ENCODE measurements at regions not wholly inside any gene's neighbourhood (a gene's known extent, or its start where the extent isn't known, plus 50 kb on each side); places are given as distances from the start of the nearest gene placed in this dataset.

- no peak overlapping the region for H3K27ac ChIP-seq (ENCODE audit: low read depth in 1 of 2, low read length in 1 of 2)
- H3K9me3 ChIP-seq (ENCODE audit: control insufficient read depth in 2 of 2, insufficient read depth in 1 of 2, low read length in 1 of 2), result peaks cover 0 to 4% of the 10 kb centered on the region in 2 donors
- H3K36me3 ChIP-seq (ENCODE audit: control insufficient read depth in 2 of 2, insufficient read depth in 2 of 2, low read length in 1 of 2), result no peaks in the 10 kb centered on the region
- no peaks in the 10 kb centered on the region for H3K4me1 ChIP-seq (ENCODE audit: control insufficient read depth in 2 of 2, insufficient read depth in 2 of 2, low read length in 2 of 2)
- no peaks in the 10 kb centered on the region for H3K27me3 ChIP-seq (ENCODE audit: control insufficient read depth in 2 of 2, insufficient read depth in 1 of 2, low read length in 1 of 2)
- no peak for DNase-seq (ENCODE audit: low read depth in 6 of 9, low spot score in 9 of 9)
- H3K4me3 ChIP-seq (ENCODE audit: low read length in 2 of 2), result no peak overlapping the region
- WGBS, result 94% methylated on average over 2 of the region's 2 CpGs
Measured at GRCh38 chr2:215851082-215851481, 162.3 kb downstream of the MREG start.

- Histone ChIP-seq H3K27me3 (ENCODE audit: control insufficient read depth in 2 of 2, insufficient read depth in 1 of 2, low read length in 1 of 2) (no peaks in the 10 kb centered on the region), H3K36me3 (ENCODE audit: control insufficient read depth in 2 of 2, insufficient read depth in 2 of 2, low read length in 1 of 2) (no peaks in the 10 kb centered on the region), H3K9me3 (ENCODE audit: control insufficient read depth in 2 of 2, insufficient read depth in 1 of 2, low read length in 1 of 2) (peaks cover 0 to 4% of the 10 kb centered on the region in 2 donors), H3K4me3 (ENCODE audit: low read length in 2 of 2) (no peak overlapping the region), H3K27ac (ENCODE audit: low read depth in 1 of 2, low read length in 1 of 2) (no peak overlapping the region), H3K4me1 (ENCODE audit: control insufficient read depth in 2 of 2, insufficient read depth in 2 of 2, low read length in 2 of 2) (no peaks in the 10 kb centered on the region)
- 96% methylated on average over 4 of the region's 4 CpGs for whole genome bisulfite sequencing
- no peak for DNase-seq (ENCODE audit: low read depth in 6 of 9, low spot score in 9 of 9)
Measured at GRCh38 chr2:215850380-215850779, 163.0 kb downstream of the MREG start.

- H3K27ac ChIP-seq (ENCODE audit: low read depth in 1 of 2, low read length in 1 of 2), result no peak overlapping the region
- peaks cover 0 to 4% of the 10 kb centered on the region in 2 donors for H3K9me3 ChIP-seq (ENCODE audit: control insufficient read depth in 2 of 2, insufficient read depth in 1 of 2, low read length in 1 of 2)
- no peaks in the 10 kb centered on the region for H3K27me3 ChIP-seq (ENCODE audit: control insufficient read depth in 2 of 2, insufficient read depth in 1 of 2, low read length in 1 of 2)
- H3K4me3 ChIP-seq (ENCODE audit: low read length in 2 of 2), result no peak overlapping the region
- 97% methylated on average over 6 of the region's 6 CpGs for WGBS
- H3K36me3 ChIP-seq (ENCODE audit: control insufficient read depth in 2 of 2, insufficient read depth in 2 of 2, low read length in 1 of 2), result no peaks in the 10 kb centered on the region
- DNase-seq (ENCODE audit: low read depth in 6 of 9, low spot score in 9 of 9), result no peak
- H3K4me1 ChIP-seq (ENCODE audit: control insufficient read depth in 2 of 2, insufficient read depth in 2 of 2, low read length in 2 of 2), result no peaks in the 10 kb centered on the region
Measured at GRCh38 chr2:215849771-215850170, 163.6 kb downstream of the MREG start.

- DNase-seq (ENCODE audit: low read depth in 6 of 9, low spot score in 9 of 9), result no peak
- no peak overlapping the region for H3K4me3 ChIP-seq (ENCODE audit: low read length in 2 of 2)
- no peaks in the 10 kb centered on the region for H3K36me3 ChIP-seq (ENCODE audit: control insufficient read depth in 2 of 2, insufficient read depth in 2 of 2, low read length in 1 of 2)
- 95% methylated on average over 2 of the region's 2 CpGs for WGBS
- no peaks in the 10 kb centered on the region for H3K9me3 ChIP-seq (ENCODE audit: control insufficient read depth in 2 of 2, insufficient read depth in 1 of 2, low read length in 1 of 2)
- H3K27me3 ChIP-seq (ENCODE audit: control insufficient read depth in 2 of 2, insufficient read depth in 1 of 2, low read length in 1 of 2), result no peaks in the 10 kb centered on the region
- no peak overlapping the region for H3K27ac ChIP-seq (ENCODE audit: low read depth in 1 of 2, low read length in 1 of 2)
- H3K4me1 ChIP-seq (ENCODE audit: control insufficient read depth in 2 of 2, insufficient read depth in 2 of 2, low read length in 2 of 2), result no peaks in the 10 kb centered on the region
Measured at GRCh38 chr2:215848698-215849097, 164.7 kb downstream of the MREG start.

- Histone ChIP-seq H3K27me3 (ENCODE audit: control insufficient read depth in 2 of 2, insufficient read depth in 1 of 2, low read length in 1 of 2) (no peaks in the 10 kb centered on the region), H3K4me3 (ENCODE audit: low read length in 2 of 2) (no peak overlapping the region), H3K36me3 (ENCODE audit: control insufficient read depth in 2 of 2, insufficient read depth in 2 of 2, low read length in 1 of 2) (no peaks in the 10 kb centered on the region), H3K27ac (ENCODE audit: low read depth in 1 of 2, low read length in 1 of 2) (no peak overlapping the region), H3K9me3 (ENCODE audit: control insufficient read depth in 2 of 2, insufficient read depth in 1 of 2, low read length in 1 of 2) (no peaks in the 10 kb centered on the region), H3K4me1 (ENCODE audit: control insufficient read depth in 2 of 2, insufficient read depth in 2 of 2, low read length in 2 of 2) (no peaks in the 10 kb centered on the region)
- no peak for DNase-seq (ENCODE audit: low read depth in 6 of 9, low spot score in 9 of 9)
- 98% methylated on average over 3 of the region's 3 CpGs for whole genome bisulfite sequencing
Measured at GRCh38 chr2:215848146-215848545, 165.2 kb downstream of the MREG start.

DNA sequence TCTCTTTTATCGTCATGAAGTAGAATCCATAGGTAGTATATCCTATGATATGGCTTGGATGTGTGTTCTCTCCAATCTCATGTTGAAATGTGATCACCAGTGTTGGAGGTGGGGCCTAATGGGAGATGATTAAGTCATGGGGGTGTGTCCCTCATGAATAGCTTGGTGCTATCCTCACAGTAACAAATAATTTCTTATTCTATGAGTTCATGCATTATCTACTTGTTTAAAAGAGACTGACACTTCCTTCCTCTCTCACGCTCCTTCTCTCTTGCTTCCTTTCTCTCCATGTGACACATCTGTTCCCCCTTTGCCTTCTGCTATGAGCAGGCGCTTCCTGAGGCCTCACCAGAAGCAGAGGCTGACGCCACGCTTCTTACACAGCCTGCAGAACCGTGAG is 165.6 kb downstream of the MREG start:
- no peak for DNase-seq (ENCODE audit: low read depth in 6 of 9, low spot score in 9 of 9)
- Histone ChIP-seq H3K36me3 (ENCODE audit: control insufficient read depth in 2 of 2, insufficient read depth in 2 of 2, low read length in 1 of 2) (no peaks in the 10 kb centered on the region), H3K4me1 (ENCODE audit: control insufficient read depth in 2 of 2, insufficient read depth in 2 of 2, low read length in 2 of 2) (no peaks in the 10 kb centered on the region), H3K9me3 (ENCODE audit: control insufficient read depth in 2 of 2, insufficient read depth in 1 of 2, low read length in 1 of 2) (no peaks in the 10 kb centered on the region), H3K27ac (ENCODE audit: low read depth in 1 of 2, low read length in 1 of 2) (no peak overlapping the region), H3K27me3 (ENCODE audit: control insufficient read depth in 2 of 2, insufficient read depth in 1 of 2, low read length in 1 of 2) (no peaks in the 10 kb centered on the region), H3K4me3 (ENCODE audit: low read length in 2 of 2) (no peak overlapping the region)
- 94% methylated on average over 6 of the region's 6 CpGs for WGBS

DNA sequence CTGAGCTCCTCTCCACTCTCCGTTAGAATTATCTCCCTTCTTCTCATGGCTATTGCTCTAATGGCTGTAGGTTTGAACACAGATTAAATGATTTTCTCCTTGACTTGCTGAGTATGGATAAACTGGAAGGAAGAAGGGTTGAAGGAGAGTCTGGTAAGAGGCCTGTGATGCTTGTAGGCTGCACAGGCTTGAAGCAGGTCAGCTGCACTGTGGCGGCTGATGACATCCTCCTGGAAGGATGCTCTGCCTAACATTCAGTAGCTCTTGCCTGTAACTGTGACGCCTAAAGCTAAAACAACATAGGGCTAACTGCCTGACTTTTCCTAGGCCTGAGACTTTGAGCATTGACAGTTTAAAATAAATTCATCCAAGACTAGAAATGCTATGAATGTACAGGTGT is 166.3 kb downstream of the MREG start:
- no peak for DNase-seq (ENCODE audit: low read depth in 6 of 9, low spot score in 9 of 9)
- Histone ChIP-seq H3K27me3 (ENCODE audit: control insufficient read depth in 2 of 2, insufficient read depth in 1 of 2, low read length in 1 of 2) (no peaks in the 10 kb centered on the region), H3K27ac (ENCODE audit: low read depth in 1 of 2, low read length in 1 of 2) (no peak overlapping the region), H3K9me3 (ENCODE audit: control insufficient read depth in 2 of 2, insufficient read depth in 1 of 2, low read length in 1 of 2) (no peaks in the 10 kb centered on the region), H3K4me1 (ENCODE audit: control insufficient read depth in 2 of 2, insufficient read depth in 2 of 2, low read length in 2 of 2) (no peaks in the 10 kb centered on the region), H3K4me3 (ENCODE audit: low read length in 2 of 2) (no peak overlapping the region), H3K36me3 (ENCODE audit: control insufficient read depth in 2 of 2, insufficient read depth in 2 of 2, low read length in 1 of 2) (no peaks in the 10 kb centered on the region)
- WGBS, result over 99% methylated on average over 3 of the region's 3 CpGs

DNA sequence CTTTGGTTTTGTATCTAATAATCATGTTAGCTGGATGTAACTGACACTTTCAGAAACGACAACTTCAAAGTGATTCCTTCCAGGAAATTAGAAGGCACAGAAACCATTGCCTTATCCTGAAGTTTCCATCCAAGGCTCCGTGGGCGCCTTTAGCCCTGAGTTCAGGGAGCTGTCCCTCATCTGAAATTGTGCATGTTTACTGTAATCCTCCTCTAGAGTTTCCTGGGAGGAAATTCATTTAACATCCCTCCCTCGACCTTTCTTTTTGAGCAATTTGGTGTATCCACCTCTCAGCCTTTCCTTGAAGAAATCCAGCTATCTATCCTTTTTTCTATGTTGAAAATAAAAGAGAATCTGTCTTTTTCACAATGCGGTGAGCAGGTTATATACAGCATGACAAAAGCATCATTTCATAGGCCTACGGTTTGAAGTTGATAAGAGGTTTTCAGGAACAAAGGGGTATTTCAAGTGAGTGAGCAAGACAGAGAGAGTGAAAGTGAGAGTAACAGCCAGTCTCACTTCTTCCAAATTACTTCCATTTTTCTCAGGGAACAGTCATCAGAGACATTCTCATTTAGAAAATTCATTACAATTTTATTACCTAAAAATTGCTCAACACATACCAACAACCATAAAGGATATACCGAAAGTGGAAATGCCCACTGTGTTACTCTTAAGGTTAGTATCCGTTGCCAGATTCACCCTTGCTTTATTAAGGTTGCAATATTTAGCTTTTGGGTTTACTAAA is 167.3 kb downstream of the MREG start:
- Histone ChIP-seq H3K27ac (ENCODE audit: low read depth in 1 of 2, low read length in 1 of 2) (no peak overlapping the region), H3K36me3 (ENCODE audit: control insufficient read depth in 2 of 2, insufficient read depth in 2 of 2, low read length in 1 of 2) (no peaks in the 10 kb centered on the region), H3K9me3 (ENCODE audit: control insufficient read depth in 2 of 2, insufficient read depth in 1 of 2, low read length in 1 of 2) (no peaks in the 10 kb centered on the region), H3K27me3 (ENCODE audit: control insufficient read depth in 2 of 2, insufficient read depth in 1 of 2, low read length in 1 of 2) (no peaks in the 10 kb centered on the region), H3K4me3 (ENCODE audit: low read length in 2 of 2) (no peak overlapping the region), H3K4me1 (ENCODE audit: control insufficient read depth in 2 of 2, insufficient read depth in 2 of 2, low read length in 2 of 2) (no peaks in the 10 kb centered on the region)
- no peak for DNase-seq (ENCODE audit: low read depth in 6 of 9, low spot score in 9 of 9)
- WGBS, result 90% methylated on average over 8 of the region's 8 CpGs

DNA sequence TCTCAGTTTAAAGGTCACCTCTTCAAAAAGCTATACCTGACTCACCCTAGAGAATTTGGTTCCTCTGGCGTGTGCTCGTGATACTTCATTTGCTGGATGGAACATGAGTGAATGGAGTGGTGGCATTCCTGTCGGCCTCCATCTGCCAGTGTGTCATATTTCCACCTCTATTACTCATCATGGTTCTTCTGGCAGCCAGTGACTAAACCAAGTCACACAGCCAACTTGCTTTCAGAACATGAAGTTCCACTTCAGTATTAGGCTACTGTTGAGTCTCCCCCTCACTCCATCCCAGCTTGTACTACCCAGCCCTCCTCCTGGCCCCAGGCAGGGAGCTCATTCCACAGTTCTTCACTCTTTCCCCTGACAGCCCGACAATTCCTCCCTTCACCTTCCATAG is 169.8 kb downstream of the MREG start:
- Histone ChIP-seq H3K4me1 (ENCODE audit: control insufficient read depth in 2 of 2, insufficient read depth in 2 of 2, low read length in 2 of 2) (no peaks in the 10 kb centered on the region), H3K4me3 (ENCODE audit: low read length in 2 of 2) (no peak overlapping the region), H3K36me3 (ENCODE audit: control insufficient read depth in 2 of 2, insufficient read depth in 2 of 2, low read length in 1 of 2) (no peaks in the 10 kb centered on the region), H3K27ac (ENCODE audit: low read depth in 1 of 2, low read length in 1 of 2) (no peak overlapping the region), H3K9me3 (ENCODE audit: control insufficient read depth in 2 of 2, insufficient read depth in 1 of 2, low read length in 1 of 2) (no peaks in the 10 kb centered on the region), H3K27me3 (ENCODE audit: control insufficient read depth in 2 of 2, insufficient read depth in 1 of 2, low read length in 1 of 2) (no peaks in the 10 kb centered on the region)
- 96% methylated on average over 4 of the region's 4 CpGs for WGBS
- no peak for DNase-seq (ENCODE audit: low read depth in 6 of 9, low spot score in 9 of 9)

Data from thymus (tissue), 11 donors.